GM06990 (cell line): ENCODE measurements at regions not wholly inside any gene's neighbourhood (a gene's known extent, or its start where the extent isn't known, plus 50 kb on each side); places are given as distances from the start of the nearest gene placed in this dataset.

Experiments used
- DNase-seq: peaks from one replicate; pipeline ENCODE4 v3.0.0-alpha.2; 2011; ENCODE audit not compliant: insufficient read length; ENCODE audit errors: extremely low read depth
- H3K27me3 ChIP-seq: replicated peaks from 2 replicates; pipeline ENCODE4 v1.6.0; 2011; ENCODE audit warnings: low read length; ENCODE audit not compliant: control insufficient read depth, insufficient read depth
- H3K36me3 ChIP-seq: 2 replicates; pipeline ENCODE4 v1.5.1; 2011; ENCODE audit warnings: low read length; ENCODE audit not compliant: control insufficient read depth, insufficient read depth
- H3K4me3 ChIP-seq: replicated peaks from 2 replicates; pipeline ENCODE4 v1.5.1; 2011; ENCODE audit warnings: low read depth, mild to moderate bottlenecking, control low read depth, low read length
- CTCF ChIP-seq: IDR thresholded peaks from 2 replicates; pipeline ENCODE4 v1.5.1; 2011; ENCODE audit warnings: low read length, control low read depth, mild to moderate bottlenecking, inconsistent platforms; ENCODE audit not compliant: insufficient read depth, poor library complexity, severe bottlenecking

- no peak for DNase-seq
- Histone ChIP-seq H3K36me3 (peaks cover 4% of the 10 kb centered on the region), H3K27me3 (no peaks in the 10 kb centered on the region), H3K4me3 (no peak overlapping the region)
- TF ChIP-seq CTCF, result no peak
Observed at GRCh38 chr2:196249860-196250259, 78.5 kb upstream of the STK17B start.

GRCh38 chr2:196251132-196251531 is 79.8 kb upstream of the STK17B start:
- no peak for DNase-seq
- no peak for TF ChIP-seq CTCF
- Histone ChIP-seq H3K4me3 (no peak overlapping the region), H3K27me3 (no peaks in the 10 kb centered on the region), H3K36me3 (peaks cover 4% of the 10 kb centered on the region)

DNA sequence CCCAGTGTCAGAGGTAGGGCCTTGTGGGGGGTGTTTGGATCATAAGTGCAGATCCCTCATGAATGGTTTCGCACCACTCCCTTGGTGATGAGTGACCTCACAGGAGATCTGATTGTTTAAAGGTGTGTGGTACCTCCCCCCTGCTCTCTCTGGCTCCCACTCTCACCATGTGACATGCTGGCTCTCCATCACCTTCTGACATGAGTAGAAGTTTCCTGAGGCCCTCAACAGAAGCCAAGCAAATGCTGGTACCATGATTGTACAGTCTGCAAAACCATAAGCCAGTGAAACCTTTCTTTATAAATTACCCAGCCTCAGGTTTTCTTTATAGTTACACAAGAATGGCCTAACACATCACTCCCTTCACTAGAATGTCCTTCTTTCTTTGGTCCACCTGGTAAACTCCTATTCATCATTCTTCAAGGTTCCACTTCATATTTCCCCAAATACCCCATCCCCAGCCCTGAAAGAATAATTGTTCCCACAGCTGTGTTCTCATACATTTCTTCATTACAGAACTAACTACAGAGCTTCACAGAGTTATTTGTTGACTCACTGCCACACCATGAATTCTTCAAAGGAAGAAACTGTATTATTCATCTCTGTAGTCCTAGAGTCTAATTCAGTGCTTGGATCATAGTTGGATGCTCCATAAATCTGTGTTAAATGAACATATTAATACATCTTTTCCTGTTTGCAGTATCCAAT is 81.2 kb upstream of the STK17B start:
- no peak for DNase-seq
- TF ChIP-seq CTCF, result no peak
- no peaks in the 10 kb centered on the region for H3K27me3 ChIP-seq

DNA sequence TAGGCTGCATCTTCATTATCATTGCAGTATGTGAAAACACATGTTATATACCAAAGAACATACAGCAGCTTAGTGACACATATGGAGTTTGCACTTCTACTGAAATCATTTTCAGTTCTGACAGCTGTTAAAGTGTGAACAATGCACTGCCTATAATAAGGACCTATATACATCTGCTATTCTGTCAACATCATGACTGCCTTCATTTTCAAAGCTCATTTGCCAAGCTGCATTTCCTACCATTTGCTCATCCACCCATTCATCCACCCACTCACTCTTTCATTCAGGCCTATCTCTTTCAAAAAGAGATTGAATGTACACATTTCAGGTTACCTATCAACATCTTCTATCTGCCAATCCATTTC is 81.7 kb upstream of the STK17B start:
- DNase-seq, result no peak
- no peaks in the 10 kb centered on the region for H3K27me3 ChIP-seq
- no peak overlapping the region for H3K4me3 ChIP-seq
- no peak for TF ChIP-seq CTCF
- H3K36me3 ChIP-seq, result peaks cover 4% of the 10 kb centered on the region

More for the DNA sequence above, 81.2 kb upstream of the STK17B start:
- H3K36me3 ChIP-seq, result peaks cover 4% of the 10 kb centered on the region
- no peak overlapping the region for H3K4me3 ChIP-seq

- Histone ChIP-seq H3K4me3 (no peak overlapping the region), H3K27me3 (no peaks in the 10 kb centered on the region), H3K36me3 (peaks cover 2% of the 10 kb centered on the region)
- DNase-seq, result no peak
- no peak for TF ChIP-seq CTCF
Observed at GRCh38 chr2:196256585-196256984, 85.2 kb upstream of the STK17B start.

- TF ChIP-seq CTCF, result no peak
- Histone ChIP-seq H3K27me3 (no peaks in the 10 kb centered on the region), H3K4me3 (no peak overlapping the region), H3K36me3 (peaks cover 2% of the 10 kb centered on the region)
- no peak for DNase-seq
Observed at GRCh38 chr2:196257086-196257485, 85.7 kb upstream of the STK17B start.
